Keratinocyte (primary cell): ENCODE measurements at regions not wholly inside any gene's neighbourhood (a gene's known extent, or its start where the extent isn't known, plus 50 kb on each side); places are given as distances from the start of the nearest gene placed in this dataset.

Source experiments
- CTCF ChIP-seq, 3 experiments: IDR thresholded peaks in 1 of 3; conservative IDR thresholded peaks in 1 of 3; optimal IDR thresholded peaks in 1 of 3; 2 replicates in 2 of 3; 3 replicates in 1 of 3; pipeline versions ENCODE3 to v1.5.1; 2011; ENCODE audit warnings: low read length in 3 of 3, mild to moderate bottlenecking in 3 of 3, moderate library complexity in 2 of 3, control low read depth in 1 of 3, inconsistent platforms in 1 of 3; ENCODE audit not compliant: insufficient read depth in 2 of 3; ENCODE audit errors: extremely low read depth in 1 of 3
- EZH2 ChIP-seq: IDR thresholded peaks from one replicate; pipeline ENCODE4 v1.6.1; 2012; ENCODE audit warnings: inconsistent platforms, mild to moderate bottlenecking, low read length, moderate library complexity

- TF ChIP-seq CTCF (optimal IDR thresholded peaks at IDR 0.05 in 1 of 3, IDR thresholded peaks at IDR 0.05 in 1 of 3, conservative IDR thresholded peaks at IDR 0.05 in 1 of 3; ENCODE audit: extremely low read depth in 1 of 3, insufficient read depth in 2 of 3, low read length in 3 of 3), result no peak
- no peak for TF ChIP-seq EZH2
These were observed 467.3 kb upstream of the B3GAT1 start for GRCh38 chr11:134879341-134879740.
